ENCODE measurements at regions not wholly inside any gene's neighbourhood (a gene's known extent, or its start where the extent isn't known, plus 50 kb on each side); places are given as distances from the start of the nearest gene placed in this dataset.

- DNase-seq (ENCODE audit: low read depth in 2 of 2), result no peak
Measured at GRCh38 chr2:136404176-136404575, 286.2 kb upstream of the CXCR4 start.

- DNase-seq (ENCODE audit: low read depth in 2 of 2), result no peak
Measured at GRCh38 chr2:136402281-136402680, 284.3 kb upstream of the CXCR4 start.

GRCh38 chr2:136399667-136400289 lies 281.8 kb upstream of the CXCR4 start:
- DNase-seq (ENCODE audit: low read depth in 2 of 2), result no peak

- DNase-seq (ENCODE audit: low read depth in 2 of 2), result no peak
Measured at GRCh38 chr2:136395582-136395981, 277.6 kb upstream of the CXCR4 start.

- DNase-seq (ENCODE audit: low read depth in 2 of 2), result no peak
Measured at GRCh38 chr2:136394136-136395060, 276.4 kb upstream of the CXCR4 start.

- no peak for DNase-seq (ENCODE audit: low read depth in 2 of 2)
Measured at GRCh38 chr2:136393514-136393913, 275.6 kb upstream of the CXCR4 start.

DNA sequence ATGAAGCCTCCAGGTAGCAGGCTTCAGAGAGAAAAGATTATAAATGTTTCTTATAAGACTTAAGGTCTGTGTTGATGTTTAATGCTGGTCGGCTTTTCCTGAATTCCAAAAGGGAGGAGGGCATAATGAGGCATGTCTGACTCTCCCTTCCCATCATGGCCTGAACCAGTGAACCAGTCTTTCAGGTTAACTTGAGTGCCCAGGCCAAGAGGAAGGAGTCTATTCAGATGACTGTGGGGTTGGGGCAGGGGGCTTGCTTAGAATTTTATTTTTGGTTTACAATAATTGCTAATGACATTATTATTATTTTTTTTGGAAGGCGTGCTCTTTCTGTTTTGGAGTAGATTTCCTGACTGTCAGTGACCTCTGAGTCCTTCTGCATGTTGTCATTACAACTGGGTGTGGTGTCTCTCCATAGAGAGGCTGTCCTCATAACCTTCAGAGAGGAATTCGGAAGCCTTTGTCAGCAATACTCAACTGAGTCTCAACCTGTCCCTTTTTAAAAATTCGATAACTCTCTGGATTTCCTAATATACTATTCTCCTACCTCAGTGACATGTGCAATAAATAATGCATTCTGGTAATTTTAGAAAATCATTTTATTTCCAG lies 275.1 kb upstream of the CXCR4 start:
- no peak for DNase-seq (ENCODE audit: low read depth in 2 of 2)

DNA sequence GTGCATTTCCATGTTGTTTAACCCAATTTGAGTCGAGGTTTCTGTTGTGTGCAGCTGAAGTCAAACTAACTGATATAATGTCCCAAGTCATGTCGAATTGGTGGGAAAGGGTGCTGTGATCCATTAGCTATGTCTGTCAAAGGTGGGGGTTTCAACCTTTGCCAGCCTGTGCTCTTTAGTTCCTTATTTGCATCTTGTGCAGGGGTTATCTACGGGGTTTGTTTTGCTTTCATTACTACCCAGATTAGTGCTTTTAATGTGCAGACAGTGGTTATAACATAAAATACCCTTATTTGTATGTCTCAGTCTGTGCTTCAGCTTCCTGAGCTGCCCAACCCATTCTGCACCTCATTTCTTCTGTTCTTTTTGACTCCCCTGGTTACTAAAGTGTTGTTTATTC lies 271.9 kb upstream of the CXCR4 start:
- no peak for DNase-seq (ENCODE audit: low read depth in 2 of 2)

DNA sequence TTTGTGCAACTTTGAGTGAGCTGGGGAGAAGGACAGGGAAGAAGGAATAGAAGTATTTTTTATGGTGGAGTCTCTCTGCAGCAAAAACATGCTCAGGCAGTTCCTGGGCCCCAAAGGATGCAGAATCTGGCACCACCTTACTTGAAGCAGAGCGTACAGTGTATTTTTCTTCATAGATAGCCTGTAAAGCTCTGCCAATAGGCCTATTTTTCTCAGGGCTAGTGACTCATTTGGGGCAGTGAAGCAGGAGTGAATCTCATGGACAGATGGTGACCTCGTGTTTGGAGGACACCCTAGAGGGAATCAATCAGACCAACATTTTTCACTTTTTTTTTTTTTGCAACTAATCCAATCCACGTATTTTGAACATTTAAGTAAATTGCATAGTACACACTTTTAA lies 268.1 kb upstream of the CXCR4 start:
- DNase-seq (ENCODE audit: low read depth in 2 of 2), result no peak

DNA sequence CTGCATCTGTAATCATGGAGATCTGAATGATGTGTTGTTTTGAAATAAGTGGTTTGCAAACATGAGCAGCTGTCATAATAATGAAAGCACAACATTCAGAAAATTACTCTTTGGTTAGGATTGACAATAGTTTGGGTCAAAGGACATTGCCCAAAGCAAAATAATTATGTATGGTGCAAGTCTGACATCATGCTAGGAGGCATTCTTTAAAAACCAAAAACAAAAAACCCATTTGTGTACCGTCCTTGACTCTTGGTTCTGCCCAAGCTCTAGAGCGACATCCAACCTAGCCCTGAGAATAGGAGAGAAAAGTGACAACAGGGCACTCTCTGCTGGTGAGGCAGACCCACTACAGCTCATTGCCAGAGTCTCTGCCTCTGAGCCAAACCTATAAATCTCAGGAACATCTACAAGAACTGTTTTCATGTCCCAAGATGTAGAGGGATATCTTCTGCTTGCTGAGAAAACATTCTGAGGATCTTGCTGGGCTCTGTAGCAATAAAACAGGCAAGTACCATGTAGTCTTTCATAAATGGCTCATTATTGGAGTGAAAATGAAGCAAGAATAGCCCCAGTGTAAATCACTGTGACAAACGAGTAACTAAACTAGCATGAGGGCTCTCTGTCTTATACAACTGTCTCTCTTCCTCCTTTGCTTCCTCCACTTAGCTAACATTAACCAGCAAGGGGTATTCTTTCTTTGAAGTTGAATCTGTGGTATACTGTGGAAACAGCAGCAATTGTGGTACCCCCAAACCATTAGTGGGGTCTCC lies 266.8 kb upstream of the CXCR4 start:
- peak in 1 of 2 donors; percentile 25 for DNase-seq (ENCODE audit: low read depth in 2 of 2)

- DNase-seq (ENCODE audit: low read depth in 2 of 2), result no peak
Measured at GRCh38 chr2:136383167-136383566, 265.2 kb upstream of the CXCR4 start.

- peak; percentile 6 to 21 for DNase-seq (ENCODE audit: low read depth in 2 of 2)
Measured at GRCh38 chr2:136381722-136382633, 264.0 kb upstream of the CXCR4 start.

DNA sequence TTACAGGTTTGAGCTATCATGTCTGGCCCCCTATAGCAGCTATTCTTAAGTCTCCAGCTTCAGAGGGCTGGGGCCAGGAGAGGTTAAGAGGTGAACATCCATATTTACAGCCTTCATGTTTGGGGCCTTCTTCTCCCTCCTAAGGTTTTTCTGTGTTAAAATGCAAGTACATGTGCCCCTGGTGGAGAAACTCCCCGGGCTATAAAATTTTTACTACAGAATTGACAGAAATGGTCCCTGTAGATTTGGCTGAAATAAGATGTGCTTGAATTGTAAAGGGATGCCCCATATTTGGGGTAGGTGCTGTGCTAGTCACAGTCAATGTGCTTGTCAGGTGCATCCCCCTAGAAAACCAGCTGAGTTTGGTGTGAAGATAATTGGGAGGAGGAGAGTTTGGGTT lies 263.3 kb upstream of the CXCR4 start:
- no peak for DNase-seq (ENCODE audit: low read depth in 2 of 2)

- peak; percentile 51 to 55 for DNase-seq (ENCODE audit: low read depth in 2 of 2)
Measured at GRCh38 chr2:136378712-136379595, 261.0 kb upstream of the CXCR4 start.

DNA sequence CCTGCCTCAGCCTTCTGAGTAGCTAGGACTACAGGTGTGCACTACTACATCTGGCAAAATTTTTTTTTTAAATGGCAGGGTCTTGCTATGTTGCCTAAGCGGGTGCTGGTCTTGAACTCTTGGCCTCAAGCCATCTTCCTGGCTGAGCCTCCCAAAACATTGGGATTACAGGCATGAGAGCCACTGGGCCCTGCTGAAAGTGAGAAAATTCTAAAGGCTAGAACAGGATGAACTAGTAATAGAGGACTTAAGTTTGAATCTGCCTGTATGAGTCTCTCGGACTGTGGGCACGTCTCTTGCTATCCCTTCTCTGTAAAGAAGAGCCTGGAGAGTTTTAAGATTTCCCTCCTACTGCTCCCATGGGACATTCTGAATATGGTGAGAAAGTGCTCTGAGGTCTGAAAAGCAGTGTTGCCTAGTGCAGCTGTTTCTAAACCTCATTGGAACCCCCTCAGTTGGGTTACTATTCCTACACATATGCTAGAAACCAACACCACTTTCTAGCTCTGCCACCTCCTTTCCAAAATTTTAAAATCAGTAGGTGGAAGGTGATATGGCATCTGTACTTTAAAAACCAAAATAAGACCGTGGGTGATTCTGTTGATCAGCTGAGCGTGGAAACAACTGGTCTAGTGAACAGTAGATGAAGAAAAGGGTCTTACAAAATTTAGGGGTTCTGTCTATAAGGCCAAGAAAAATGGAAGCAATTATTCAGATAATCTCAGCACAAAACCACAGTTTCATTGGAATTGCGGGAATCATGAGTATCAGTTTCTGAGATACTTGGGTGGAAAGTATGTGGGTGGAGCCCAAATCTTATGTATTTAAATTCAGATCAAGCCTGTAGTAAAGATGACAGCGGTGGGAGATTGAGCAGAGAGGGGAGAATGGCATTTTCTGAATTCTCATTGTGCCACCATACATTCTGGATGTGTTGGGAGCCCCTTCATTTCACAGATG lies 259.8 kb upstream of the CXCR4 start:
- DNase-seq (ENCODE audit: low read depth in 2 of 2), result no peak

GRCh38 chr2:136376798-136377211 lies 258.9 kb upstream of the CXCR4 start:
- DNase-seq (ENCODE audit: low read depth in 2 of 2), result no peak

DNA sequence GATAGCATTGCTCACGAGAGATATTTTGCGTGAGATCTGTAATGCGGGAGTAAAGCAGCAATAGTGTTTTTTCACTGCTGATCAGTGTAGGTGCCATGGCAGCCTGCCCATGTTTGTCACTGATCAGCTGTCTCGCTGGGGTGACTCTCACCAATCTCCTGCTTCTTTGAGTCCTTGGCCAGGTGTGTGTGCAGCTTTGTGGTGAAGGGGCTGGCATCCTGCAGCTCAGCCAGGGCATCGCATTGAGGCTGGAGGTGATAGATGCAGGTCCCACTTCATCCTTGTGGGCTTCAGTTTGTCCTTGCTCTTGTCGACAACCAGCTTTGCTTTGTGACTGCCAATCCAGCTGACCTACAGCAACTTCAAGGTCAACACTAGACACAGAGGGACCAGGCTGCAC lies 258.3 kb upstream of the CXCR4 start:
- no peak for DNase-seq (ENCODE audit: low read depth in 2 of 2)

DNA sequence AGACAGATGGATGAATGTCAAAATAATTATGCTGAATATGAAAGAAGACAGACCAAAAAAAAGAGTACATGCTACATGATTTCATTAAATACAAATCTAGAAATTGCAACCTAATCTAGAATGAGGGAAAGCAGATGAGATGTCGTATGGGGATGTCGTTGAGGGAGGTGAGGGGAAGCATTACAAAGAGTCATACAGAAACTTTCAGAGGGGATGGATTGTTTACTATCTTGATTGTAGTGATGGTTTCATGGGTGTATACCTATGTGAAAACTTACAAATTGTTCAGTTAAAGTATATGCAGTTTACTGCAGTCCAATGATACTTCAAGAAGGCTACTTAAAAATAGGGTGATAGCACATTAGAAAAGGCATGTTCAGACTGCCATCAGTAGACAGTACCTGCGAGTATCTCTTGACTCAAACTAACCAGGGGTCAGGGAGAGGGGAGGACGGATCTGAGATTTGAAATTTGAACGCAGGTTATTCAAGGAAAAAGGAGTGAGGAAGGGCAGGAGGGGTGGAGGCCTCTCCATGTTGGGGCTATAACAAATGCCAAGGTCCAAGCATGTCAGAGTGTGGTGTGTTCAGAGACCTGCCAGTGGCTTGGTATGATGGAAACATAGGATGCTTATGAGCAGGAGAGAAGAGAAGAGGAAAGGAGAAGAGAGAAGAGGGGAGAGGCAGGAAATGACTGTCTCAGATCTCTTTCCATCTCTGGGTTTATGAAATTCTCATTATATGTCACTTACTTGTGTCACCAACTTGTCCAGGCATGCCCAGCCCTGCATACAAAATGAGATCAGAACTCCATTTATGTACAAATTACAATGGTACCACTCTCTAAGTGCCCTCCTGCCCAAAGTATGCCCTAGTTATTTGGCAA lies 257.3 kb upstream of the CXCR4 start:
- DNase-seq (ENCODE audit: low read depth in 2 of 2), result no peak

Data from stimulated activated CD8-positive, alpha-beta memory T cell treated with anti-CD3 and anti-CD28 coated beads, Interleukin-2, amount 100 ng/mL, for 1 hour (primary cell).